T-helper 17 cell (primary cell): ENCODE measurements at regions not wholly inside any gene's neighbourhood (a gene's known extent, or its start where the extent isn't known, plus 50 kb on each side); places are given as distances from the start of the nearest gene placed in this dataset.

Experiments used
- ATAC-seq: fragments of 150-1000 bp; cut with Tn5 transposase; 2 replicates; pipeline ENCODE4 v1.10.0; 2021; ENCODE audit warnings: mild to moderate bottlenecking, moderate library complexity
- DNase-seq, 3 donors: peaks; one replicate each; pipeline versions ENCODE4 v3.0.0 to v3.0.0-alpha.2; 2020 to 2021
- H3K9me3 ChIP-seq: one replicate; pipeline ENCODE4 v1.7.0; 2013; ENCODE audit warnings: low read length, mild to moderate bottlenecking; ENCODE audit not compliant: control insufficient read depth, poor library complexity, severe bottlenecking
- H3K27ac Mint-ChIP-seq: one replicate; pipeline ENCODE4 v1.8.0; 2022; ENCODE audit warnings: mild to moderate bottlenecking, moderate library complexity, mixed read lengths
- H3K27me3 Mint-ChIP-seq: one replicate; pipeline ENCODE4 v1.8.0; 2022; ENCODE audit warnings: mixed read lengths
- H3K36me3 Mint-ChIP-seq: one replicate; pipeline ENCODE4 v1.8.0; 2022; ENCODE audit warnings: low read depth, mixed read lengths
- H3K4me1 Mint-ChIP-seq: one replicate; pipeline ENCODE4 v1.8.0; 2022; ENCODE audit warnings: mild to moderate bottlenecking, mixed read lengths
- H3K4me3 Mint-ChIP-seq: one replicate; pipeline ENCODE4 v1.8.0; 2022; ENCODE audit warnings: mild to moderate bottlenecking, moderate library complexity, mixed read lengths

- ATAC-seq (no peak), DNase-seq (no peak)
- no peak overlapping the region for H3K4me3 Mint-ChIP-seq
- no peak overlapping the region for H3K27ac Mint-ChIP-seq
- no peaks in the 10 kb centered on the region for H3K9me3 ChIP-seq
- H3K4me1 Mint-ChIP-seq, result peaks cover 9% of the 10 kb centered on the region
- H3K27me3 Mint-ChIP-seq, result peaks cover 10% of the 10 kb centered on the region
- H3K36me3 Mint-ChIP-seq, result no peaks in the 10 kb centered on the region
Observed at GRCh38 chr4:81881855-81882621, 410.3 kb upstream of the RASGEF1B start.

- peaks cover 4% of the 10 kb centered on the region for H3K27me3 Mint-ChIP-seq
- no peak overlapping the region for H3K27ac Mint-ChIP-seq
- DNase-seq, result no peak
- ATAC-seq, result no peak
- H3K36me3 Mint-ChIP-seq, result no peaks in the 10 kb centered on the region
- H3K4me1 Mint-ChIP-seq, result peaks cover 2% of the 10 kb centered on the region
- no peaks in the 10 kb centered on the region for H3K9me3 ChIP-seq
- no peak overlapping the region for H3K4me3 Mint-ChIP-seq
Observed at GRCh38 chr4:81876106-81876505, 404.4 kb upstream of the RASGEF1B start.

GRCh38 chr4:81874661-81875515 lies 403.2 kb upstream of the RASGEF1B start:
- no peak for ATAC-seq
- no peak for DNase-seq
- H3K27me3 Mint-ChIP-seq, result peaks cover 4% of the 10 kb centered on the region
- H3K36me3 Mint-ChIP-seq, result no peaks in the 10 kb centered on the region
- no peaks in the 10 kb centered on the region for H3K9me3 ChIP-seq
- H3K27ac Mint-ChIP-seq, result no peak overlapping the region
- peaks cover 2% of the 10 kb centered on the region for H3K4me1 Mint-ChIP-seq
- H3K4me3 Mint-ChIP-seq, result no peak overlapping the region

GRCh38 chr4:81870275-81870674 lies 398.6 kb upstream of the RASGEF1B start:
- no peak for DNase-seq
- no peak overlapping the region for H3K27ac Mint-ChIP-seq

GRCh38 chr4:81860111-81860510 lies 388.4 kb upstream of the RASGEF1B start:
- H3K27ac Mint-ChIP-seq, result no peak overlapping the region
- H3K4me1 Mint-ChIP-seq, result no peaks in the 10 kb centered on the region
- peaks cover 2% of the 10 kb centered on the region for H3K36me3 Mint-ChIP-seq
- H3K4me3 Mint-ChIP-seq, result no peak overlapping the region
- no peaks in the 10 kb centered on the region for H3K9me3 ChIP-seq
- no peaks in the 10 kb centered on the region for H3K27me3 Mint-ChIP-seq
- ATAC-seq (no peak), DNase-seq (no peak)

More at GRCh38 chr4:81870275-81870674, 398.6 kb upstream of the RASGEF1B start:
- H3K4me3 Mint-ChIP-seq, result no peak overlapping the region
- H3K36me3 Mint-ChIP-seq, result peaks cover 2% of the 10 kb centered on the region
- no peaks in the 10 kb centered on the region for H3K4me1 Mint-ChIP-seq
- H3K9me3 ChIP-seq, result no peaks in the 10 kb centered on the region
- H3K27me3 Mint-ChIP-seq, result no peaks in the 10 kb centered on the region
- ATAC-seq, result no peak

- no peaks in the 10 kb centered on the region for H3K9me3 ChIP-seq
- no peak overlapping the region for H3K27ac Mint-ChIP-seq
- H3K4me1 Mint-ChIP-seq, result no peaks in the 10 kb centered on the region
- peaks cover 4% of the 10 kb centered on the region for H3K27me3 Mint-ChIP-seq
- H3K4me3 Mint-ChIP-seq, result no peak overlapping the region
- H3K36me3 Mint-ChIP-seq, result peaks cover 2% of the 10 kb centered on the region
- no peak for ATAC-seq
- no peak for DNase-seq
Observed at GRCh38 chr4:81854406-81854805, 382.7 kb upstream of the RASGEF1B start.

- ATAC-seq, result no peak
- no peaks in the 10 kb centered on the region for H3K4me1 Mint-ChIP-seq
- peaks cover 4% of the 10 kb centered on the region for H3K27me3 Mint-ChIP-seq
- DNase-seq, result no peak
- no peak overlapping the region for H3K27ac Mint-ChIP-seq
- H3K4me3 Mint-ChIP-seq, result no peak overlapping the region
- peaks cover 2% of the 10 kb centered on the region for H3K36me3 Mint-ChIP-seq
- no peaks in the 10 kb centered on the region for H3K9me3 ChIP-seq
Observed at GRCh38 chr4:81852031-81852715, 380.5 kb upstream of the RASGEF1B start.

GRCh38 chr4:81850701-81851100 lies 379.0 kb upstream of the RASGEF1B start:
- ATAC-seq (no peak), DNase-seq (no peak)
- Mint-ChIP-seq H3K4me3 (no peak overlapping the region), H3K36me3 (peaks cover 2% of the 10 kb centered on the region), H3K27ac (no peak overlapping the region), H3K27me3 (peaks cover 4% of the 10 kb centered on the region), H3K4me1 (no peaks in the 10 kb centered on the region)
- H3K9me3 ChIP-seq, result no peaks in the 10 kb centered on the region

GRCh38 chr4:81845761-81846160 lies 374.1 kb upstream of the RASGEF1B start:
- Mint-ChIP-seq H3K4me1 (no peaks in the 10 kb centered on the region), H3K27ac (no peak overlapping the region), H3K27me3 (peaks cover 13% of the 10 kb centered on the region), H3K4me3 (no peak overlapping the region), H3K36me3 (no peaks in the 10 kb centered on the region)
- no peak for ATAC-seq
- no peak for DNase-seq
- no peaks in the 10 kb centered on the region for H3K9me3 ChIP-seq

GRCh38 chr4:81845273-81845672 lies 373.6 kb upstream of the RASGEF1B start:
- DNase-seq (no peak), ATAC-seq (no peak)
- Mint-ChIP-seq H3K27me3 (peaks cover 12% of the 10 kb centered on the region), H3K4me1 (no peaks in the 10 kb centered on the region), H3K36me3 (no peaks in the 10 kb centered on the region), H3K27ac (no peak overlapping the region), H3K4me3 (no peak overlapping the region)
- no peaks in the 10 kb centered on the region for H3K9me3 ChIP-seq

GRCh38 chr4:81844717-81845116 lies 373.0 kb upstream of the RASGEF1B start:
- no peaks in the 10 kb centered on the region for H3K9me3 ChIP-seq
- no peaks in the 10 kb centered on the region for H3K4me1 Mint-ChIP-seq
- H3K27ac Mint-ChIP-seq, result no peak overlapping the region
- DNase-seq, result peak in 2 of 3 donors; percentile 12 to 26
- H3K27me3 Mint-ChIP-seq, result peaks cover 17% of the 10 kb centered on the region
- no peaks in the 10 kb centered on the region for H3K36me3 Mint-ChIP-seq
- ATAC-seq, result peak; percentile 96
- no peak overlapping the region for H3K4me3 Mint-ChIP-seq

GRCh38 chr4:81839347-81840042 lies 367.8 kb upstream of the RASGEF1B start:
- Mint-ChIP-seq H3K4me3 (no peak overlapping the region), H3K27me3 (peaks cover 17% of the 10 kb centered on the region), H3K36me3 (no peaks in the 10 kb centered on the region), H3K4me1 (no peaks in the 10 kb centered on the region), H3K27ac (no peak overlapping the region)
- DNase-seq, result no peak
- no peak for ATAC-seq
- no peaks in the 10 kb centered on the region for H3K9me3 ChIP-seq

- peaks cover 19% of the 10 kb centered on the region for H3K27me3 Mint-ChIP-seq
- H3K27ac Mint-ChIP-seq, result no peak overlapping the region
- H3K36me3 Mint-ChIP-seq, result no peaks in the 10 kb centered on the region
- H3K4me1 Mint-ChIP-seq, result no peaks in the 10 kb centered on the region
- no peaks in the 10 kb centered on the region for H3K9me3 ChIP-seq
- ATAC-seq (no peak), DNase-seq (no peak)
- no peak overlapping the region for H3K4me3 Mint-ChIP-seq
Observed at GRCh38 chr4:81838586-81838985, 366.9 kb upstream of the RASGEF1B start.
